Upper lobe of left lung (tissue), 6 donors: ENCODE measurements at regions not wholly inside any gene's neighbourhood (a gene's known extent, or its start where the extent isn't known, plus 50 kb on each side); places are given as distances from the start of the nearest gene placed in this dataset.

Source experiments
- ATAC-seq, 2 donors: fragments of 200-7000 bp; cut with Tn5 transposase; one replicate each; pipeline ENCODE4 v1.9.1; 2022; ENCODE audit warnings: mild to moderate bottlenecking in 2 of 2, moderate library complexity in 2 of 2; ENCODE audit not compliant: low FRiP score in 2 of 2
- DNase-seq, 2 donors: peaks; one replicate each; pipeline ENCODE4 v3.0.0-alpha.2; 2019 to 2020
- H3K27ac ChIP-seq, 4 donors: fragments of 200-600 bp; sonication (generic); one replicate each; pipeline ENCODE4 v1.5.1; 2016 to 2019
- H3K27me3 ChIP-seq, 4 donors: fragments of 200-600 bp; sonication (generic); one replicate each; pipeline ENCODE4 v1.5.1; 2017 to 2019
- H3K36me3 ChIP-seq, 4 donors: fragments of 200-600 bp; sonication (generic); one replicate each; pipeline ENCODE4 v1.5.1; 2016 to 2019
- H3K4me1 ChIP-seq, 4 donors: fragments of 200-600 bp; sonication (generic); one replicate each; pipeline ENCODE4 v1.5.1; 2018 to 2019
- H3K4me3 ChIP-seq, 4 donors: fragments of 200-600 bp; sonication (generic); one replicate each; pipeline ENCODE4 v1.5.1; 2017 to 2019; ENCODE audit warnings: mild to moderate bottlenecking in 2 of 4, moderate library complexity in 1 of 4
- H3K9me3 ChIP-seq, 4 donors: fragments of 200-600 bp; sonication (generic); one replicate each; pipeline ENCODE4 v1.5.1; 2018 to 2019
- EP300 ChIP-seq, 4 donors: sonication (generic); formaldehyde crosslinking; IDR thresholded peaks; one replicate each; pipeline ENCODE4 v1.5.1; 2017; ENCODE audit warnings: antibody characterized with exemption in 4 of 4, control low read depth in 2 of 4
- POLR2A ChIP-seq, 4 donors: fragments of 450-650 bp; IDR thresholded peaks; one replicate each; pipeline ENCODE4 v1.5.1; 2016 to 2017; ENCODE audit warnings: antibody characterized with exemption in 4 of 4, mild to moderate bottlenecking in 2 of 4
- POLR2AphosphoS5 ChIP-seq, 2 donors: sonication (generic); formaldehyde crosslinking; IDR thresholded peaks; one replicate each; pipeline ENCODE4 v1.5.1; 2017; ENCODE audit warnings: antibody characterized with exemption in 2 of 2
- WGBS, 2 donors: methylation state at CpG; one replicate each; pipeline ENCODE4 v1.1.5; 2017 to 2018; 5-methylcytosine and 5-hydroxymethylcytosine counted together
- TF ChIP-seq, protein P1 (sequence below), 6 experiments: fragments of 450-650 bp in 4 of 6; fragments of 200-600 bp in 2 of 6; sonication (generic) in 2 of 6; IDR thresholded peaks; one replicate each; pipeline ENCODE4 v1.5.1; 2016 to 2019; ENCODE audit warnings: antibody characterized with exemption in 6 of 6
- donor health status: DM: no; HTN: no; CAD: no; lungs with moderate emphysema.
- donor health status: DM: no; HTN: yes; CAD: no; lungs with severe emphysema.

GRCh38 chr6:65790666-65791065 is 83.6 kb upstream of the EYS start:
- no peak for DNase-seq
- TF ChIP-seq POLR2AphosphoS5 (IDR thresholded peaks at IDR 0.05), result no peak
- TF ChIP-seq, protein P1, sequence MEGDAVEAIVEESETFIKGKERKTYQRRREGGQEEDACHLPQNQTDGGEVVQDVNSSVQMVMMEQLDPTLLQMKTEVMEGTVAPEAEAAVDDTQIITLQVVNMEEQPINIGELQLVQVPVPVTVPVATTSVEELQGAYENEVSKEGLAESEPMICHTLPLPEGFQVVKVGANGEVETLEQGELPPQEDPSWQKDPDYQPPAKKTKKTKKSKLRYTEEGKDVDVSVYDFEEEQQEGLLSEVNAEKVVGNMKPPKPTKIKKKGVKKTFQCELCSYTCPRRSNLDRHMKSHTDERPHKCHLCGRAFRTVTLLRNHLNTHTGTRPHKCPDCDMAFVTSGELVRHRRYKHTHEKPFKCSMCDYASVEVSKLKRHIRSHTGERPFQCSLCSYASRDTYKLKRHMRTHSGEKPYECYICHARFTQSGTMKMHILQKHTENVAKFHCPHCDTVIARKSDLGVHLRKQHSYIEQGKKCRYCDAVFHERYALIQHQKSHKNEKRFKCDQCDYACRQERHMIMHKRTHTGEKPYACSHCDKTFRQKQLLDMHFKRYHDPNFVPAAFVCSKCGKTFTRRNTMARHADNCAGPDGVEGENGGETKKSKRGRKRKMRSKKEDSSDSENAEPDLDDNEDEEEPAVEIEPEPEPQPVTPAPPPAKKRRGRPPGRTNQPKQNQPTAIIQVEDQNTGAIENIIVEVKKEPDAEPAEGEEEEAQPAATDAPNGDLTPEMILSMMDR (IDR thresholded peaks at IDR 0.05), result no peak
- TF ChIP-seq EP300 (IDR thresholded peaks at IDR 0.05), result no peak
- TF ChIP-seq POLR2A (IDR thresholded peaks at IDR 0.05), result no peak
- Histone ChIP-seq H3K4me3 (no peak overlapping the region), H3K27me3 (no peaks in the 10 kb centered on the region), H3K4me1 (no peaks in the 10 kb centered on the region), H3K9me3 (peaks cover 0 to 5% (median 2%) of the 10 kb centered on the region in 4 donors), H3K27ac (no peak overlapping the region), H3K36me3 (no peaks in the 10 kb centered on the region)
- ATAC-seq, result no peak
- WGBS, 2 donors, result 67 to 70% methylated on average over 1 of the region's 1 CpG

DNA sequence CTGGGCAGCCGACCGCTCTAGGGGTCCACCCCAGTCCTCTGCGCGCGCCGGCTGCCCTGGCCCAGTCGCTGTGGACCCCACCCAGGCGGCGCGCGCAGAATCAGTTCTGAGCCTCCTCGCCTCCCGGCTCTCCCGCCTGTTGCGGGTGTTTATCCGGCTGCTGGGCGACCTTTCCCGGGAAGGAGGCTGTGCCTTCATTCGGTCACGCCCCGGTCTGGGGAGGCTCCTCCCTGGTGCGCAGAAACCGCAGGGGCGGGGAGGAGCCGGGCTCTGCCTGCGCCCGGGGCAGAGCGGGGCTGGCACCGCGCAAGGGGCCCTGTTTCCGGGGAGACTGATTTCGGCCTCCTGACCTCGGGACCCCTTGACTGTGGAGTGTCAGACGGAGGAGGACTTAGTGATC is 80.8 kb upstream of the EYS start:
- Histone ChIP-seq H3K4me3 (no peak overlapping the region), H3K36me3 (no peaks in the 10 kb centered on the region), H3K4me1 (no peaks in the 10 kb centered on the region), H3K27ac (no peak overlapping the region), H3K9me3 (peaks cover 0 to 5% (median 2%) of the 10 kb centered on the region in 4 donors), H3K27me3 (no peaks in the 10 kb centered on the region)
- 96% methylated on average over 18 to 29 of the region's 34 CpGs for WGBS, 2 donors
- TF ChIP-seq EP300 (IDR thresholded peaks at IDR 0.05), result no peak
- TF ChIP-seq POLR2AphosphoS5 (IDR thresholded peaks at IDR 0.05), result no peak
- no peak for TF ChIP-seq POLR2A (IDR thresholded peaks at IDR 0.05)
- TF ChIP-seq, protein P1 (IDR thresholded peaks at IDR 0.05), result no peak
- DNase-seq (peak in 1 of 2 donors; percentile 63), ATAC-seq (no peak)

- 97 to 100% methylated on average over 3 to 8 of the region's 8 CpGs for WGBS, 2 donors
- Histone ChIP-seq H3K27ac (no peak overlapping the region), H3K4me1 (no peaks in the 10 kb centered on the region), H3K9me3 (peaks cover 0 to 5% (median 2%) of the 10 kb centered on the region in 4 donors), H3K36me3 (no peaks in the 10 kb centered on the region), H3K4me3 (no peak overlapping the region), H3K27me3 (no peaks in the 10 kb centered on the region)
- ATAC-seq, result no peak
- TF ChIP-seq POLR2AphosphoS5 (IDR thresholded peaks at IDR 0.05) (no peak), POLR2A (IDR thresholded peaks at IDR 0.05) (no peak), EP300 (IDR thresholded peaks at IDR 0.05) (no peak)
- TF ChIP-seq, protein P1 (IDR thresholded peaks at IDR 0.05), result no peak
- peak in 1 of 2 donors; percentile 40 for DNase-seq
Observed at GRCh38 chr6:65786815-65787214, 79.8 kb upstream of the EYS start.

GRCh38 chr6:65780691-65781090 is 73.7 kb upstream of the EYS start:
- H3K36me3 ChIP-seq, result no peaks in the 10 kb centered on the region
- 81 to 85% methylated on average over 4 of the region's 4 CpGs for WGBS, 2 donors
- TF ChIP-seq, protein P1 (IDR thresholded peaks at IDR 0.05), result no peak
- H3K9me3 ChIP-seq, result no peaks in the 10 kb centered on the region
- H3K4me1 ChIP-seq, result no peaks in the 10 kb centered on the region
- H3K4me3 ChIP-seq, result no peak overlapping the region
- H3K27ac ChIP-seq, result no peak overlapping the region
- ATAC-seq (no peak), DNase-seq (no peak)
- H3K27me3 ChIP-seq, result no peaks in the 10 kb centered on the region

DNA sequence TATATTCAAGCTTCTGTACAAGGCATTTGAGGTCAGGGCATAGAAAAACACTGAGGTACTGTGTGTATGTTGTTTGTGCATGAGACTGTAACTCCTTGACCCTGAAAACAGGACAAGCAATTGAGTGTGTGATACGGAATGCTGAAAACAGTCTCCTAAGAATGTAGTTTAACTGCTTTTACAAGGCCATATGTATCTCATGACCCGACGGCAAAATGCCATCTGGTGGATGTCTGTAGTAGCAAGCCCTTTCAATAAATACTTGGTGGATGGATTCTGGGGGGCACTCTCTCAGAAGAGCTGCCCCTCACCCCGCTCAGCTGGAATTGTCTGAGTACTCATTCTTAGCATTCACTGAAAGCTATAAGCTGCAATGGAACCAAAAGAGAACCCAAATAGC is 69.3 kb upstream of the EYS start:
- no peak for DNase-seq
- TF ChIP-seq, protein P1 (IDR thresholded peaks at IDR 0.05), result no peak
- TF ChIP-seq EP300 (IDR thresholded peaks at IDR 0.05) (no peak), POLR2A (IDR thresholded peaks at IDR 0.05) (no peak), POLR2AphosphoS5 (IDR thresholded peaks at IDR 0.05) (no peak)

More for the DNA sequence above, 69.3 kb upstream of the EYS start:
- WGBS, 2 donors, result 45 to 46% methylated on average over 4 of the region's 4 CpGs
- no peaks in the 10 kb centered on the region for H3K27me3 ChIP-seq
- ATAC-seq, result no peak
- H3K4me3 ChIP-seq, result no peak overlapping the region
- H3K9me3 ChIP-seq, result no peaks in the 10 kb centered on the region
- H3K4me1 ChIP-seq, result no peaks in the 10 kb centered on the region
- no peaks in the 10 kb centered on the region for H3K36me3 ChIP-seq
- no peak overlapping the region for H3K27ac ChIP-seq
